HK-2 (cell line): ENCODE measurements at regions not wholly inside any gene's neighbourhood (a gene's known extent, or its start where the extent isn't known, plus 50 kb on each side); places are given as distances from the start of the nearest gene placed in this dataset.

Experiments used
- DNase-seq: peaks from one replicate; pipeline ENCODE4 v3.0.0-alpha.2; 2018; ENCODE audit not compliant: unreplicated experiment

DNA sequence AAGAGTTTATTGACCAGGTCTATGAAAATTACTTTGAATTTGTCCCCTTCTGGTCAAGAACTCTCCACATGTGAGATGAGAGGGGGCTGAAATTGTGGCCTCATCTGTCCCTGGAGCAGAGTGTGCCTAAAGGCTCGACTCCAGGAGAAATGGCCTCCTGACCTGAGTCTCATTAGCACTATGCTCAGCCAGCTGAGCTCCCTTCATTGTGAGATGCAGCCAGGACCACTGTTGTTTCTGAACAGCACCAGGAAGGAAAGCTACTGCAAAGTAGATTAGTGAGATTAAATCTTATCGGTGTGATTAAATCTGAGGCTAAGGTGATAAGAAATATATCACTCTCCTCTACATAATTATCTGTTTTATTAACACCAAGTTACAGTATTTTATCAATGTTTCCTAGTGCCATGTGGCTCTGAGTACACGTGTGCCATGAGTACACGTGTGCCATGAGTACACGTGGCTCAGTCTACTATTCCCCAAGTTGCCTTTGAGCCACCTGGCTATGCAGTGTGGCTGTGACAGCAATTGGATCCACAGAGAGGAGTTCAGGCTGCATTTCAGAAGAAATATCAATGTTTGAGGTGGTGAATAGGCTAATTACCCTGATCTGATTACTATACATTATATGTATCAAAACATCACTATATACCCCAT is 126.9 kb downstream of the IPMK start:
- no peak for DNase-seq

DNA sequence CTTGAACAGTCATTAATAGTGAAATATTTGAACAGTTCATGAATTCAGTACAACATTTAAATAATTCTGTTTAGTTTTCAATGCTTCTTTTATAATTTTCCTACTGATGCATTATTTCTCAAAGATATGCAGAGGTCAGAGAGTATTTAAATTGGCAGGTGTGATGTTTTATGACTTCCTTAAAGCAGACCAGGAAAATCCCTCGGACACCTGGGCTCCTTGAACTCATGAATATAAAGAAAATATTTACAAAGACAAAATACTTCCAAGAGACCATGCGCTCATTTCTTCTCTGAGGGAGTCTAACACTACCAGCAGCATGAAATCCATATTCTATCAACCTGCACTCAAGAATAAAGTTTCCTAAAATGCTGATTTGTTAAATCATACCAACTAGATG is 127.6 kb downstream of the IPMK start:
- no peak for DNase-seq

DNA sequence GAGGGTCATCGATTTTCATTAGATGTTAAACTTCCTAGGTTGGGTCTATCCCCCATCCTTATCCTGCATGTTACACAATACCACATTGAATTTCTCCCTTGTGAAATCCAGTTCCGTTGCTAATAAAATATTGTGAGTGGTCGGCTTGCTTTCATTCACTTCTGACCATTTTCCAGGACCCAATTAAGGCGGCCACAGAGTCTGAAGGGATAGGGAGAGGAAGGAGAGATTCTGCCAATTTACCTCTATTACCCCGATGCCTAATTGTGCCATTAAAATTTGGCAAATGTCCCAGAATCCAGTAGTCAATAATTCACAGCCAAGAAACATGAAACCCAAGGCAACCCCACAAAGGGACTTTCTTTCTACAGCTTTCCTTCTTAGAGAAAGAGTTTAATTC is 129.9 kb downstream of the IPMK start:
- DNase-seq: no peak

DNA sequence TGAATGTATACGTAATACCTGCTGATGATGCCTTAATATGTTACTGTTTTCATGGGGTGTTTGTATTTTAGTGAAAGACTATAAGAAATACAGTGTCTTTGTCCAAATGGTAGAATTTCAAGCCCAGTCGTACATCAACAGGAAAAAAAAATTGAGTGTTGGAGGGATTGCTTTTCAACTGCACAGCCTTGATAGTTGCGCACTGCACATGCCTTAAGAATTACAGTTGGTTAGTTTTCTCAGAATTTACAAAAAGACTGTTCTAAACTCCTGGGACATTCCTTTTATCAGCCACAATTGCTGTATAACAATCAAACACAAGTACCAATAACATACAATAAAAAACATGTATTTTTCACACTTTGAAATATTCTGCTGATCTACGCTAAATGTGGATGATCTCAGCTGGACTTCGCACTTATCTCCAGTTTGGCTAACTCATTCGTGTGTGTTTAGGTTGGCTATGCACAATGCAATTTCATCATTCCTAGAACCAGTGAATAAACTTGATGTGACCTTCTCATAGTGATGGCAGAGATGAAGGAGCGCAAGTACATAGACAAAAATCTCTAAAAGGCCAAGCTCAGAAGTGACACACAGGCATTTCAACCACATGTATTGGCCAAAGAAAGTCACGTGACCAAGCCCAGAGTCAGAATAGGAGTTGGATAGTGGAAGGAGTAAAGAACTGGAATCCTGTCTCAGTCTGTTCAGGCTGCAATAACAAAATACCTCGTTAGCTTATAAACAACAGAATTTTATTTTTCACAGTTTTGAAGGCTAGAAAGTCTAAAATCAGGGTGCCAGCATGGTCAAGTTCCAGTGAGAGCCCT is 152.3 kb downstream of the IPMK start:
- no peak for DNase-seq

DNA sequence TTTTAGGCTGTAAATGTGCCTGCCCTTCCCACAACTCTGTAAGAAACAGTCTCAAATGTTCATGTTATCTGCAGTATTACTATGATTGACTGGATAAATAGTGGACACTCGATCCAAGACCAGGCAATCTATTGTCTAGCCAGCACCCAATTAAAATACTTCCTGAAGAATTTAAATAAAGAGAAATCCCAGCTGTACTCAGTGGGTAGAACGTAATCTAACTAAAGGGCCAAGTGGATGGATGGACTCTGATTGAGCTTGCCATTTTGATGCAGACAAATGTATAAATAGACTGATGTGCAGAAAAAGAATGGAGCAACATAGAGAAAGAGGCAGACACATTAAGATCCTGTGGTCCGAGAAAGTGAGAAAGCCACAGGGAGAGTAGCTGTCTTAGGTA is 158.0 kb downstream of the IPMK start:
- DNase-seq: no peak

DNA sequence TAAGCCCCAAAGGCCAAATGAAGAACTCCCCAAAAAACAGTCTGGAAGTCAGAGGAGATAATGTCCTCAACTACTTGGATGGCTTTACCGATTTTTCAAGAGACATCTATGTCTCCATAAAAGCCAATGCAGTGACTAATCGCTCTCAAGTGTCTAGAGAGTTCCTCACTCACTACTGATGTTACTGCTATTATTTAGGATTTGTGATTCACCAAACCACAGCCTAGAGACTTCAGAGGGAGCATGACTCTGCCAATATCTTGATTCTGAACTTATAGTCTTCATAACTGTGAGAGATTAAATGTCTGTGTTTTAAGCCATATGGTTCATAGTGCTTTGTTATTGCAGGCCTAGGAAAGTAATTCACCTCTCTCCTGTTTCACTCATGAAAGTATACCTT is 160.2 kb downstream of the IPMK start:
- peak; percentile 9 for DNase-seq

DNA sequence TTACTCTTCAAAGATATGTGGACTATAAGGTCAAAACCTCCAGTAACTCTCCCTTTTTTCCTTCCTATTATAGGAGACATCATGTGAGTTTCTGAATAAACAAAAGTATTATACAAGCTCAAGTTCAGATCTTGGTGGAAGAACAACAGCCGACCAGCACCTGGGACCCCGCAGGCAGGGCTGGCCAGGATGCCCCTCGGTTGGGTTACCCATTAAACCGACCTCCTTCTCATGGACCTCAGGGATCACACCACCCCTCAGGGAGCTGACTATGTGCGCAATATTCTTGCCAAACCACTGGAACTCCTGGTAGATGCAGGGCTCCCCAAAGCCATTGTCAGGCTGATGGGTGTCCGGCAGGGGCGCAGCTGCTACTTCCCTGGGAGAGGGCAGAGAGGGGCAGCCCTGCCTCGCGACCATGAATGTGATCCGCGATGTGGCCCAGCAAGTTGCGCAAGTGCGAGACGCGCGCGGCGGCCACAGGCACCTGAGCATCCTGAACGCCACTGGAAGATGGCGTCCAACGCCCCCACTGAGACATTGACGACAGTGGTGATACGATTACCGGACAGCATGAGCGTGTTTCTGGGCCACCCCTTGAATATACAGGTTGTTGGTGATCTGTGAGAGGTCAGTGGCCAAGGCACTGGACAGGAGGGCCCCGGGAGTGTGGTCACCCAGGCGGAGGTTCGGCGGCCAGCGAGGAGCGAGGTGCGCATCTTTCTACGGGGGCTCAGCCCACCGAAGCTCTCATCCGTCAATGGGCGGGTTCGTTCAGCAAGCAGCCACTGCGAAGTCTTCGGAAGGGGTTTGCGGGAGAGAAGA is 161.3 kb downstream of the IPMK start:
- no peak for DNase-seq

DNA sequence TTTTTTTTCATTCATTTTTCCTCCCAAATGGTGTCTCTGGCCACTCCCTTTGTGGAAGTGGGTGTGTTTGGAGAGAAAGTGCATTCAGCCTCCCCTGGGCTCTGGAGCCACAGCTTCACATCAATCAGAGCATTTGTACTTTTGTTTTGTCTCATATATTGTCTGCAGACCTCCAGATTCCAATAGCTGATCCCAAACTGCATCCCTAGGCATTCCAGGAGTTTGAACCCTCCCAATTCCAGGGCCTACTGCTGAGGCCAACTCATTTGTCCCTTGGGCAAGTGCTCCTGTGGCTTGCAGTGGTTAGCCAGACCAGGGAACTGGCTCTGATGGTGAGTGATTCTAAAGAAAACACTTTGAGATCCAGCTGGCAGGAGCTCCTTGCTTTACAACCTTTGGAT is 163.3 kb downstream of the IPMK start:
- DNase-seq: no peak

DNA sequence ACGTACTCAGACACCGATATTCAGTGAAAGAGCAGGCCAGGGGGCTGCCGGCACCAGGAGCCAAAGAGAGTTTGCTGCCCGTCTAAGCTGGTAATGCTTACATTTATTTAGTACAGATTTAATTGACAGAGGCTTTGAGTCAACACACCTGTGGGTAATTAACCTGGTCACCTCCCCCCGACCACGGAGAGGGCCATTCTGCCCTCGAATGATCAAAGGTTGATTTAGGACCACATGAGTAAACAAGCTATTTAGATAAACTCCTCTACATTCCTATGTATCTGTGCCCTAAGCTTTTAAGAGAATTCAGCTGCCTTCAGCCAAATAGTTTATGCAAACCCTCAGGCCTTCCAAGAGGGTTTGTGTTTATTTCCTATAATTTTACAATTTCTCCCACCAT is 164.8 kb downstream of the IPMK start:
- DNase-seq: no peak

DNA sequence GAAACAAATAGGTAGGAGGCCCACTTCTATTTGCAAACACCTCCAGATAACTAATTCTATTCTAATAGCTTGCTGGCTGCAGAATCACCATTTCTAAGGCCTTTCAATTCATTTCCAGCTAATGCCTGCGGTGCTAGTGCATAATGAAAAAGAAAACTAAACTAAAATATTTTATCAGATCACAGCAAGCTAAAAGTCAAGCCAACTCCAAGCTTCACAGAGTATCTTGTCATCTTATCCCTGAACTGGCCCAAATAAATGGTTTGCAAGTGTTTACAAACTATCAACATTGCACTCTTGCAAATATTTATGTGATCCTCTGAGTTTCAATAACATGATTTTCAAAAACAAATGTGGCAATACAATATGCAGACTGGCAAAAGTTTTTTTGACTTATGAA is 166.0 kb downstream of the IPMK start:
- DNase-seq: no peak

DNA sequence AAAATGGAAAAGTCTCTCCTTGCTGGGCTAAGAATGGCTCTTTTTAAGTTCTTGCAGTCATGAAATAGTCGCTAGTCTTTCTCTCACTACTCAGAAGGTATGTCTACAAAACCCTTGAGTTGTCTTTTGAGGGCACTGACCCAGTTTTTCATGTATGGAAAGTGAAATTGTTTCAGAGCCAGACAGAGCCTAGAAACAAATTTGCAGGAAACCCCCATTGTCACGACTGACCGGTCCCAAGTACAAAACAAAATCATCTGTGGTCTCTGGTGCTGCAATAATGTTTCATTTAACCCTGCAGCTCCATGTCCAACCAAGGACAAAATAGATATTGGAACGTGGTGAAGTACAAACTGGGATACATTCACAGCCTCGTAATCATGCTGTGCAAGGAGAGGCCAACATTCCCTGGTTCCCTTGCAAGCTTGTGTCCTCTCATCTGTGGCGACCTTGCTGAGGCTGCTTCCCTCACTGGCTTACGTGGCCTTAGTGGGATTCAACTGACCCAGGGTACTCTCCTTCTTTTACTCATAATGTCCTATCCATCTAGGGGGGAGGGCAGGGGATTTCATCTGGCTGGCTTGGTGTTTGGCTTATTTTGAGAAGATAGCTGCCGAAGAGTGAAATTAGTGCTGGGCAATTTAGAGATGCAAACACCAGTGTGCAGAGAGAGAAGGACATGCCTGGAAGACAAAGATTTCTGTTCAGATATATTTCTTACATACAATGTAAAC is 172.5 kb downstream of the IPMK start:
- no peak for DNase-seq

DNA sequence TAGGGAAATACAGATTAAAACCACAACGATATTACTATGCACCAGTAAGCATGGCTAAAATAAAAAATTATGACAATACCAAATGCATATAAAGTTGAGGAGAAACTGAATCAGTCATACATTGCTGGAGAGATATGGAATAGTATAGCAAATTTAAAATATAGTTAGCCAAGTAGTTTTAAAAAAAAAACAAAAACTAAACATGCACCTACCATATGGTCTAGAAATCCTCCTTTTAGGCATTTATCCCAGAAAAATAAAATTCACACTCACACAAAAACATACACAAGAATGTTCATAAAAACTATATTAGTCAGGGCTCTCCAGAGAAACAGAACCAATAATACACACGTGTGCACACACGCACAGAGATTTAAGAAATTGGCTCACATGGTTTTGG is 175.8 kb downstream of the IPMK start:
- no peak for DNase-seq

DNA sequence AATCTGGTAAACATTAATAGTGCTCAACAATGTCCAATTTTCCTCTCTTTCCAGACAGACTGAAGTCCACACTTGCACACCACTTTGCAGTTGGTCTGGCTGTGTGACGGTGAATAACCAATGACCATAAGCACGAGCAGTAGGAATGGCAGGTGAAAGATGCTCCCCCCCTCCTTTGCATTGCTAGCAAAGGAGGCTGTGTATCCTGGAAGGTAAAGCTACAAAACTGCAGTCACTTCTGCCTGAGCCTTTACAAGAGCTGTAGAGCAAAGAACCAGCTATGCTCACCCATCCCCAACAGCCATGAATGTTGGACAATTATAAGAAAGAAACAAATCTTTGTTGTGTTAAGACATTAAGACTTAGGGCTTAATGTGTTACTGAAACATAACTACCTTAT is 178.0 kb downstream of the IPMK start:
- no peak for DNase-seq

DNA sequence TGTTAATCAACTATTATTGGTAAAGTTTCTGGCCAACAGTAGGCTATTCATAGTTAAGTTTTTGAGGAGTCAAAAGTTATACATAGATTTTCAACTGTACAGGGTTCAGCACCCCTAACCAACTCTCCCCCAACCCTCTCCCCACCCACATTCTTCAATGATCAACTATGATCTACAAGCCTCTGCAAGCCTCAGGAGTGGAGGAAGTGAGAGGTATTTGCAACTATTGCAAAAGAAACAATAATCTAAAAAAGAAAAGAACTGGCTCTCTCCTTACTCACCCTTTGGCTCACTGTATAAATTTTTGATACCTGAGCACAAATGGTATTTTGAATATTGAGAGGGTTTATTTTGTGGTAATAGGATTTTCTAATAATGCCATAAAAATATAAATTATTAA is 179.8 kb downstream of the IPMK start:
- DNase-seq: no peak

DNA sequence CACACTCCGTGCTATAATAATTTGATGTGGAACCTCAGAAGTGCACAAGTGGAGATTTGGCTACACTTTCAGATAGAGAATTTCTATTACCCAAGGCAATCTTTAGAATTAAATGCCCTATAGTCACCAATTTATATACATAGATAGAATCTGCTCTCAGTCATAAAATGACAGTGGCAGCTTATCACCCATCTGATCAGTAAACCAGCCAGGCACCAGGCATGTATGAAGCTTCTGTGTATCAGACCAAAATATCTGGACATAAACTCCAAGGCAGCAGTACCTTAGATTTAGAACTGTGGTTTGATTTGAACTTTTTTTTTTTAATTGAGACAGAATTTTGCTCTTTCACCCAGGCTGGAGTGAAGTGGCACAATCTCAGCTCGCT is 180.9 kb downstream of the IPMK start:
- DNase-seq: no peak

DNA sequence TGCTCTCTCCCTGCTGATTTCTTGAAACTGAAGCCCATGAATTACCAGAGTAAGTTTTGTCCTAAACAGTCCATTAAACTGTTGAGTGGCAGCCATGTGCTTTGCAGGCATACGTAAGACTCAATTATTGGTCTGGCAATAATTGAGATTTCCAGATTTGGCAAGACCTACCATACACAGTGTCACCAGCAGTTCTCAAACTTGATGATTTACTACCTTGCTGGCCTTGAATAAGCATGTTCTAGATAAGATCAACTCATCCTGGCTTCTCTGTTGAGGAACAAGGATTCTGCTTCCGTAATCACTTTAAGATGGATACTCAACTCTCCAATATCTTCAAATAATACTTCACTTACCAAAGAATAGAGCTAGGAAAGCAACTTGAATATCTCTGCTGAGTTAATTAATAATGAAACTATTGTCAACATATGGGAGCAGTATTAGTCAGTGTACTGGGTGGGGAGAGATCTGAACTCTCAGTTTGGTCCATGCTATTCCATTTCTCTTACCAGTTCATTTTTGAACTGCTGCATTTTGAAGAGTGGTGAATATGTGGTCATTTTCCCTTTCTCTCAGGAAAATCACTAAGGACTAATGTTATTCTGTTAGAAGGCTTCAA is 181.4 kb downstream of the IPMK start:
- DNase-seq: no peak

DNA sequence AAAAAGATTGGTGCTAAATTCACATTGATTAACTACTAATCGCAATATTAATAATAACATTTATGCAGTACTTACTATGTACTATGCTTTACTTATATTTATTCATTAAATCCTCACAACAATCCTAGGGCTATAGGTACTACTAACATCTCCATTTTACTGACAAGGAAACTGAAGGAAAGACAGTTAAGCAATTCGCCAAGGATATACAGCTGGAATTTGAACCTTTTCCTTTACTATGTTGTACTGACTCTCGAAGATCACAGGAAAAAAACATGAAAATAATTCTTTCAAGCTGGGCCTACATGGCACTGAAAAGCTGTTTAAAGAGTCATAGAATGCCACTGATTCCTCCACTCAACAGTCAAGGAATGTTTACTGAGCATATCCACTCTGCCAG is 185.4 kb downstream of the IPMK start:
- DNase-seq: no peak

DNA sequence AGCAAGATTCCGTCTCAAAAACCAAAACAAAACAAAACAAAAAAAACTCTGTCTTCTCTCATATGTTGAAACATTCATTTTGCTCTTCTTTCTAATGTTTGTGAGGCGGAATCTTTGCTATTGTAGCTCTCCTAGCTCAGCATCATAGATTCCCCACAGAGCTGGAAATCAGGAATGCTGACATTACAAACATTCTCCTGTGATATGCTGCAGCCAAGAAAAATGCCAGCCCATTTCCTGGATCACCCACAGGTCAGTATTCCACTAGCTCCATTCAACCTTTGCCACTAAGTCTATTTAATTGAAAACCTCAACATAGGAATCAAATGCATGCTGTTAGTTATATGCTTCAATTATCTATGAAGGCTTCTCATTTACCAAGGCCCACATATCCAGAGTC is 186.3 kb downstream of the IPMK start:
- DNase-seq: no peak

DNA sequence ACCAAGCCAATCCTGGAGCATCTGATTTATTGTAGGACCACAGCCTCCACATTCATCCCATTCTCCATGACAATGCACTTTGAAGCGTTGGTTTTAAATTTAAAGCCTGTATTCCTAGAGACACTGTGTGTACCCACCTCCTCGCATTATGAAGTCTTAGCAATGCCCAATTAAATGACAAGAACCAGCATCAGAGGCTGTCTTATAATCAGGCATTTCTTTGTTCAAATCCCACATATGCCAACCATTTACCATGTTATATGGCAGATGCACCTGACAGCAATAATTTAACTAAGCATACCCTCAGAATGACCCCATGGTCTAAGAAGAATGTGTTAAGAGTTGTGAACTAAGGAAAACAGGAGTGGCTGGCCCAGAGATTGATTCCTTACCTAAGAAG is 188.2 kb downstream of the IPMK start:
- DNase-seq: no peak

DNA sequence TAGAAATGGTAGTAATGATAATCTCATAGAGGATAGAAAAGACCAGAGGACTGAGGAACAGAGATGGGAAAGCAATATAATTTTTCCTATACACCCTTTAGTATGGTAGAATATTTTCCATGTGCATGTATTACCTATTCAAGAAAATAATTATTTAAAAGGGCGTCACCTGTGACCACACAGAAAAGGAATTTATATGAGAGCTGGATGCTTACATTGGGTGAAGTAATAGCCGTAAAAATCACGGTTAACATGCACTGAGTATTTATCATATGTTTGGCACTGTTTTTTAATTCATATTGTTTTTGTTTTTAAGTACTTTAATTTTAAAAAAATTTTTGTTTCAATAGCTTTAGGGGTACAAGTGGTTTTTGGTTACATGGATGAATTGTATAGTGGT is 195.1 kb downstream of the IPMK start:
- DNase-seq: no peak

DNA sequence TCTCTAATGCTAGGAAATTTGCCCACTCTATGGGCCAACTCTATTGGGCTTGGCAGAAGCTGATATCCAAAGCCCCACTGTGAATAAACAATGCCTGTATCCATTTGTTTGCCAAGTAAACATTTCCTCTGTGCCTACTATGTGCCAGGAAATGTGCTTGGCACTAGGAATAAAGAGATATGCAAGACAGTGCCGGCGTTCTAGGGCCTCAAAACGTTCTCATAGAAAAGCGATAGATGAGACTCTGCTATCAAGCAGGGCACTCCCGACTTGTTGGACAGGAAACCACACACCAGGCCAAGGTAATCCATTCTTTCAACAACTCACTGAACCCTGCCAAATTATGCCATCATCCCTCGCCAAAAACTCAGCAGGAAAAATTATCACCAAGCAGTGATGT is 196.7 kb downstream of the IPMK start:
- no peak for DNase-seq

DNA sequence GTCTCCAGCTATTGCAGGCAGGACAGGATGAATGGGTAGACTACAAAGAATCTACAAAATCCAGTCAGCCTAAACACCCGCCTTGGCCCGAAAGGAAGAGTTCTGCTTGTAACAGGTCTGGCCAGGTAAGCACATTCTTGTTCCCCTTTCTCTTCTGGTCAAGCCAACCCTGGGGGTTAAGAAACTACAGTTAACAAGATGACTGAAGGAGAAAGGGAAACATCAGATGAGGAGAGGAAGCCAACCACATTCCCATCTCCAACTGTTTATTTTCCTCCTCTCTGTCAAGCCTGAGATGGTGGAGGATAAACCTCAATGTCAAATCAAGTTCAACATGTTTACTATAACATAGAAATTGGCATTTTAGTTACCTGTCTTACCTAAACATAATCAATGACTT is 198.9 kb downstream of the IPMK start:
- no peak for DNase-seq
